GM23248 (cell line): ENCODE measurements at regions not wholly inside any gene's neighbourhood (a gene's known extent, or its start where the extent isn't known, plus 50 kb on each side); places are given as distances from the start of the nearest gene placed in this dataset.

Experiments used
- EZH2 ChIP-seq: fragments of 200-600 bp; sonication (generic); IDR thresholded peaks from 2 replicates; pipeline ENCODE4 v1.6.1; 2018; ENCODE audit warnings: antibody characterized with exemption, mild to moderate bottlenecking; ENCODE audit not compliant: insufficient read depth, poor library complexity, severe bottlenecking
- EZH2phosphoT487 ChIP-seq: fragments of 200-600 bp; sonication (generic); IDR thresholded peaks from 2 replicates; pipeline ENCODE4 v1.6.1; 2018; ENCODE audit warnings: antibody characterized with exemption, moderate library complexity, mild to moderate bottlenecking, low read depth; ENCODE audit not compliant: insufficient read depth

GRCh38 chr13:22589880-22590279, 590.9 kb upstream of the SGCG start:
- TF ChIP-seq EZH2 (no peak), EZH2phosphoT487 (no peak)
